HEK293 (cell line): ENCODE measurements at regions not wholly inside any gene's neighbourhood (a gene's known extent, or its start where the extent isn't known, plus 50 kb on each side); places are given as distances from the start of the nearest gene placed in this dataset.

Experiments used
- CTCF ChIA-PET: fragments of 350-600 bp; formaldehyde crosslinking; extraction: SDS; loops from one replicate; lab custom pipeline; 2021; ENCODE audit warnings: antibody characterized with exemption; lab: Yijun Ruan, JAX
- POLR2A ChIA-PET: fragments of 300-600 bp; formaldehyde crosslinking; extraction: SDS; loops from one replicate; lab custom pipeline; 2020; ENCODE audit warnings: antibody characterized with exemption, inconsistent platforms; lab: Yijun Ruan, JAX
- H3K27ac ChIP-seq: fragments of 200-500 bp; sonication (Bioruptor generic); 2 replicates; pipeline ENCODE4 v1.5.1; 2014; ENCODE audit warnings: low read depth, low read length, control low read depth, inconsistent platforms; ENCODE audit errors: extremely low read depth
- H3K36me3 ChIP-seq, 2 experiments: fragments of 200-500 bp in 1 of 2; sonication (Bioruptor generic) in 1 of 2; 1 replicate in 1 of 2; 2 replicates in 1 of 2; pipeline ENCODE4 v1.5.1; 2014 to 2017; ENCODE audit warnings: inconsistent platforms in 2 of 2, low read length in 2 of 2; ENCODE audit not compliant: control insufficient read depth in 2 of 2, insufficient read depth in 1 of 2
- H3K4me1 ChIP-seq: fragments of 200-500 bp; sonication (Bioruptor generic); 2 replicates; pipeline ENCODE4 v1.5.1; 2014; ENCODE audit warnings: mild to moderate bottlenecking, low read length, inconsistent platforms; ENCODE audit not compliant: control insufficient read depth, insufficient read depth
- H3K4me3 ChIP-seq: 2 replicates; pipeline ENCODE4 v1.5.1; 2011; ENCODE audit warnings: low read depth, mild to moderate bottlenecking, control low read depth, low read length, moderate library complexity
- H3K9me3 ChIP-seq: fragments of 200-500 bp; sonication (Bioruptor generic); 2 replicates; pipeline ENCODE4 v1.5.1; 2014; ENCODE audit warnings: low read depth, low read length, inconsistent platforms; ENCODE audit not compliant: control insufficient read depth, insufficient read depth
- FEZF1 ChIP-seq: fragments of 450-650 bp; formaldehyde crosslinking; IDR thresholded peaks from 2 replicates; pipeline ENCODE4 v1.5.1; 2016; ENCODE audit warnings: missing biosample characterization, missing genetic modification characterization
- HOXD13 ChIP-seq: sonication (generic); formaldehyde crosslinking; IDR thresholded peaks from 2 replicates; pipeline ENCODE4 v1.8.0; 2022; ENCODE audit warnings: missing genetic modification reagents, borderline replicate concordance
- SETDB1 ChIP-seq: IDR thresholded peaks from one replicate; pipeline ENCODE4 v1.6.1; 2017; ENCODE audit warnings: mild to moderate bottlenecking, low read length, moderate library complexity, mixed read lengths; ENCODE audit not compliant: insufficient read length
- TCF7L2 ChIP-seq: IDR thresholded peaks from 2 replicates; pipeline ENCODE4 v1.6.1; 2011; ENCODE audit warnings: low read depth, mild to moderate bottlenecking, inconsistent platforms, low read length, moderate library complexity, borderline replicate concordance
- ZBTB48 ChIP-seq: fragments of 450-650 bp; formaldehyde crosslinking; IDR thresholded peaks from 2 replicates; pipeline ENCODE4 v1.5.1; 2016; ENCODE audit warnings: missing biosample characterization, missing genetic modification characterization
- ZBTB7A ChIP-seq: fragments of 450-650 bp; formaldehyde crosslinking; IDR thresholded peaks from 2 replicates; pipeline ENCODE4 v1.5.1; 2016; ENCODE audit warnings: low read depth, missing biosample characterization, missing genetic modification characterization
- ZEB2 ChIP-seq: fragments of 450-650 bp; formaldehyde crosslinking; IDR thresholded peaks from 2 replicates; pipeline ENCODE4 v1.5.1; 2016; ENCODE audit warnings: missing biosample characterization, missing genetic modification characterization
- ZIC2 ChIP-seq: fragments of 450-650 bp; formaldehyde crosslinking; IDR thresholded peaks from 2 replicates; pipeline ENCODE4 v1.5.1; 2016; ENCODE audit warnings: missing biosample characterization, missing genetic modification characterization
- ZNF214 ChIP-seq: fragments of 450-650 bp; formaldehyde crosslinking; IDR thresholded peaks from 2 replicates; pipeline ENCODE4 v1.5.1; 2017; ENCODE audit warnings: missing biosample characterization, mild to moderate bottlenecking, missing genetic modification characterization, borderline replicate concordance
- ZNF239 ChIP-seq: fragments of 450-650 bp; formaldehyde crosslinking; IDR thresholded peaks from 2 replicates; pipeline ENCODE4 v1.5.1; 2016; ENCODE audit warnings: missing biosample characterization, missing genetic modification characterization
- ZNF433 ChIP-seq: fragments of 450-650 bp; formaldehyde crosslinking; IDR thresholded peaks from 2 replicates; pipeline ENCODE4 v1.5.1; 2016; ENCODE audit warnings: missing biosample characterization, missing genetic modification characterization, low read depth
- ZNF48 ChIP-seq: fragments of 450-650 bp; formaldehyde crosslinking; IDR thresholded peaks from 2 replicates; pipeline ENCODE4 v1.5.1; 2016; ENCODE audit warnings: missing biosample characterization, missing genetic modification characterization
- ZNF624 ChIP-seq: fragments of 450-650 bp; formaldehyde crosslinking; IDR thresholded peaks from 2 replicates; pipeline ENCODE4 v1.5.1; 2017; ENCODE audit warnings: missing biosample characterization, missing genetic modification characterization
- ZNF701 ChIP-seq: fragments of 450-650 bp; formaldehyde crosslinking; IDR thresholded peaks from 2 replicates; pipeline ENCODE4 v1.5.1; 2016; ENCODE audit warnings: missing biosample characterization, missing genetic modification characterization
- TF ChIP-seq, protein P1 (sequence below): fragments of 450-650 bp; formaldehyde crosslinking; IDR thresholded peaks from 2 replicates; pipeline ENCODE4 v1.5.1; 2016; ENCODE audit warnings: missing biosample characterization, missing genetic modification characterization, borderline replicate concordance
- TF ChIP-seq, protein P2 (sequence below): fragments of 450-650 bp; formaldehyde crosslinking; IDR thresholded peaks from 2 replicates; pipeline ENCODE4 v1.5.1; 2017; ENCODE audit warnings: missing biosample characterization, missing genetic modification characterization
- TF ChIP-seq, protein P3 (sequence below): fragments of 450-650 bp; formaldehyde crosslinking; IDR thresholded peaks from 2 replicates; pipeline ENCODE4 v1.5.1; 2016; ENCODE audit warnings: missing biosample characterization, missing genetic modification characterization
- TF ChIP-seq, protein P4 (sequence below): fragments of 450-650 bp; formaldehyde crosslinking; IDR thresholded peaks from 2 replicates; pipeline ENCODE4 v1.5.1; 2016; ENCODE audit warnings: missing biosample characterization, missing genetic modification characterization

DNA sequence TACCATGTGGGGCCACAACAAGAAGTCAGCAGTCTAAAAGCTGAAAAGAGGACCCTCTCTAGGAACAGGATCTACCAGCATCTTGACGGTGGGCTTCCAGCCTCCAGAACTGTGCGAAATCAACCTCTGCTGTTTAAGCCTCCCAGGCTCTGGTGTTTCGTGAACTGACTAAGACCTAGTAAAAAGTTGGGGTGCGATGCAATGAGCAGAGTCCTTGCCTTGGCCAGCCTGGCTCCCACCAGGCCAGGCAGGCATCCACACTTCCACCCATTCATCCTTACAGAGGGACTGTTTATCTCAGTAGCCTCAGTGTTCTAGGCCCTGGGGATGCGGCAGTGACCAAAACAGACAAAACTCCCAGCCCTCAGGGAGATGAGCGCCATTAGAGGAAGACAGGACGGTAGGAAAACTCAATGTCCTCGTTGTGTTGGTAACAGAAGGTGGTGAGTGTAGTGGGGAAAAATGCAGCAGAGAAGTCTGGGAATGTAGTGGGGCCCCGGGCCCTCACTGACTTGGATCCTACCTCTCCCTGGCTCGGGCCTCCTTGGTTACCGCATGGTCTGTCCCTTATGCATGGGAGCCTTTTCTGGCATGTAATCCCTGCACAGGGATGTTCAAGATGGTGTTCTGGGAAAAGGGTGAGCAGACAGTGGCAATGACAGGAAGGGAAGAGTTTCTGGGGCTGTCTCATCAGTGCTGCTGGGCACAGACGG, 271.8 kb upstream of the HS6ST1 start:
- Histone ChIP-seq H3K27ac (no peak overlapping the region), H3K4me3 (no peak overlapping the region), H3K9me3 (no peaks in the 10 kb centered on the region), H3K4me1 (no peaks in the 10 kb centered on the region), H3K36me3 (no peaks in the 10 kb centered on the region)
- ChIA-PET CTCF (no interaction called here), POLR2A (no interaction called here)
- TF ChIP-seq ZNF701 (tag by site-specific recombination) = no peak
- TF ChIP-seq FEZF1 = no peak
- TF ChIP-seq, protein P1, sequence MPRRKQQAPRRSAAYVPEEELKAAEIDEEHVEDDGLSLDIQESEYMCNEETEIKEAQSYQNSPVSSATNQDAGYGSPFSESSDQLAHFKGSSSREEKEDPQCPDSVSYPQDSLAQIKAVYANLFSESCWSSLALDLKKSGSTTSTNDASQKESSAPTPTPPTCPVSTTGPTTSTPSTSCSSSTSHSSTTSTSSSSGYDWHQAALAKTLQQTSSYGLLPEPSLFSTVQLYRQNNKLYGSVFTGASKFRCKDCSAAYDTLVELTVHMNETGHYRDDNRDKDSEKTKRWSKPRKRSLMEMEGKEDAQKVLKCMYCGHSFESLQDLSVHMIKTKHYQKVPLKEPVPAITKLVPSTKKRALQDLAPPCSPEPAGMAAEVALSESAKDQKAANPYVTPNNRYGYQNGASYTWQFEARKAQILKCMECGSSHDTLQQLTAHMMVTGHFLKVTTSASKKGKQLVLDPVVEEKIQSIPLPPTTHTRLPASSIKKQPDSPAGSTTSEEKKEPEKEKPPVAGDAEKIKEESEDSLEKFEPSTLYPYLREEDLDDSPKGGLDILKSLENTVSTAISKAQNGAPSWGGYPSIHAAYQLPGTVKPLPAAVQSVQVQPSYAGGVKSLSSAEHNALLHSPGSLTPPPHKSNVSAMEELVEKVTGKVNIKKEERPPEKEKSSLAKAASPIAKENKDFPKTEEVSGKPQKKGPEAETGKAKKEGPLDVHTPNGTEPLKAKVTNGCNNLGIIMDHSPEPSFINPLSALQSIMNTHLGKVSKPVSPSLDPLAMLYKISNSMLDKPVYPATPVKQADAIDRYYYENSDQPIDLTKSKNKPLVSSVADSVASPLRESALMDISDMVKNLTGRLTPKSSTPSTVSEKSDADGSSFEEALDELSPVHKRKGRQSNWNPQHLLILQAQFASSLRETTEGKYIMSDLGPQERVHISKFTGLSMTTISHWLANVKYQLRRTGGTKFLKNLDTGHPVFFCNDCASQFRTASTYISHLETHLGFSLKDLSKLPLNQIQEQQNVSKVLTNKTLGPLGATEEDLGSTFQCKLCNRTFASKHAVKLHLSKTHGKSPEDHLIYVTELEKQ (tag by site-specific recombination) = no peak
- TF ChIP-seq ZNF433 (tag by site-specific recombination) = no peak
- TF ChIP-seq, protein P2, sequence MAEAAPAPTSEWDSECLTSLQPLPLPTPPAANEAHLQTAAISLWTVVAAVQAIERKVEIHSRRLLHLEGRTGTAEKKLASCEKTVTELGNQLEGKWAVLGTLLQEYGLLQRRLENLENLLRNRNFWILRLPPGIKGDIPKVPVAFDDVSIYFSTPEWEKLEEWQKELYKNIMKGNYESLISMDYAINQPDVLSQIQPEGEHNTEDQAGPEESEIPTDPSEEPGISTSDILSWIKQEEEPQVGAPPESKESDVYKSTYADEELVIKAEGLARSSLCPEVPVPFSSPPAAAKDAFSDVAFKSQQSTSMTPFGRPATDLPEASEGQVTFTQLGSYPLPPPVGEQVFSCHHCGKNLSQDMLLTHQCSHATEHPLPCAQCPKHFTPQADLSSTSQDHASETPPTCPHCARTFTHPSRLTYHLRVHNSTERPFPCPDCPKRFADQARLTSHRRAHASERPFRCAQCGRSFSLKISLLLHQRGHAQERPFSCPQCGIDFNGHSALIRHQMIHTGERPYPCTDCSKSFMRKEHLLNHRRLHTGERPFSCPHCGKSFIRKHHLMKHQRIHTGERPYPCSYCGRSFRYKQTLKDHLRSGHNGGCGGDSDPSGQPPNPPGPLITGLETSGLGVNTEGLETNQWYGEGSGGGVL = no peak
- no peak for TF ChIP-seq SETDB1

DNA sequence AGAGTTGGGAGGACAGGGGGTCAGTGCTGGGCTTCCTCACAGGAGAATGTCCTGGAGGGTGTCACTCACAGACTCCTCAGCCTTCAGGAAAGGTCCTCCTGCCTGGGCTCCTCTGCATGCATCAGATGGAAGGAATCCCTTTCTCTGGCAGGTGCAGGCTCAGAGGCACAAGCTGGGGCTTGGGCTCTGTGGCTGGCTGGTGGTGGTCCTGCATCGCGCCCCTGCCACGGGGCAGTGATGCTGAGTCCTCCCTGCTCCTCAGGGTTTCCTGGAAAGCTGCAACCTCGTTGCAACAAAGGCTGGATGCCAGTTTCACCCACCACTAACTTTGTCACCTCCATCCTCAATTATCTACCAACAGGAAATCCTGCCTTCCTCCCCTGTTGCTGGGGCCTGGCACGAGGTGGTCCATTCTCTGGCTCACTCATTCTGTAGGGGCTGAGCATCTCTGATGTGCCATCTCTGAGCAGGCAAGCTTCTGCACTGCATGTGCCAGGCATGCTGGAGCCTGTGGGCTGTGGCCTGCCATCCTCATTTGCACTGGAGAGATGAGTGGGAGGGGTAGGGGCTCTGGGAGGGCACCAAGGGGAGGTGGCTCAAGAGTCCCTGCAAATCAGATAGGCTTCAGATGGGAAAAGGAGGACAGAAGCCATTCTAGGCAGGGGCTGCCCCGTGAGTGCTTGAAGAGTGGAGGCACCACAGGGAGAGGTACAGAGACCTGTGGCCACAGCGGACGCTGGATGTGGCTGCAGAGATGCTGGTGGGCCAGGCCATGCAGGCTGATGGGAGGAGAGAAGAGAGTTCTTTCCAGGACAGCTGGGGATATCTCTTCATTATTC, 272.6 kb upstream of the HS6ST1 start:
- CTCF ChIA-PET = no interaction called here
- H3K36me3 ChIP-seq = no peaks in the 10 kb centered on the region

DNA sequence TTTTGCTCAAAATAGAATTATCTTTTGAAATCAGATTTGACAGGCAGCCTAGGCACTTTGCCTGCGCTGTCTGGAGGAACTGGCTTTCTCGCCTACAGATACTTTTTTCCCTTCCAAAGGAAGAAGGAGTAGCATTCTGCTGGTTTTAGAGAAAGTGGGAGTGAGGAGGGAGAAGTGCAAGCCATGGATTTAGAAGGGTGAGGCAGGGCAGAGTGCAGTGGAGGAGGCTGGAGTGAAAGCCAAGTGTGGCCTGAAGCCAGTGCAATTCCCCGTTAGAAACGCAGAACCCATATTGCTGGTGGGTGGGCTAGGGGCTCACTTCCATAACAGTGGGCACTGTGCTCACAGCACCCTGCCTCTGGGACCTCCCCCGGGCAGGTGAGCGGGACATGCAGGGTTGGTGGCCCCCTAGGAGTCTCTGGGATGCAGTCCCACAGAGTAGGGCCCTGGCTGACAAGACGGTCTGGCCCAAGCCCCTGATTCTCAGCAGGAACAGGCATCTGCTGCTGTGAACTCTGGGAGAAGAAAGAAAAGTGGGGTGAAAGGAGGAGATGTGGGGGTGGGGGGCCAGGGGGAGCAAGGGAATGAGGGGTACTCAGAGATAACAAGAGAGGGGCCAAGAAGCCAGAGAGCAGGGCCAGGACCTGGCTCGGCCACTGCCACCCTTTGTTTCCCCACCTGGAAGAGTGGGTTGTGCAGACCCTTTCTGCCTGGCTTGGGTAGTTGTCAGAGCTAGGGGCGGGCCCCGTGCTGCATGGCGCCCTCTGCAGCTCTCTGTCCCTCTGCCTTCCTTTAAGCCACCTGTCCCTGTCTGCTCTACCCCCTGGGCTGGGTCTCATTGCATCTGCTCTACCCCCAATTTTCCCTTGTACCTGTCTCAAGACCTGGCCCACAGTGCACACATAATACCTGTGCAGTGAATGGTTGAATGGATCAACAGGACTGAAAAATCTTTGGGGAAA, 273.5 kb upstream of the HS6ST1 start:
- ChIA-PET POLR2A (no interaction called here), CTCF (interaction anchor here (0.6 to 0.9 kb wide), 3 partner anchors 48 to 413 kb away, joined by 3 read pairs; no protein-coding TSS in a partner anchor)
- Histone ChIP-seq H3K4me1 (no peaks in the 10 kb centered on the region), H3K4me3 (no peak overlapping the region), H3K9me3 (no peaks in the 10 kb centered on the region), H3K27ac (no peak overlapping the region), H3K36me3 (no peaks in the 10 kb centered on the region)
- TF ChIP-seq ZBTB7A (no peak), ZNF624 (no peak), ZEB2 (tag by site-specific recombination) (no peak), TCF7L2 (no peak), HOXD13 (CRISPR knock-in tag) (no peak), ZNF239 (no peak)
- TF ChIP-seq, protein P3, sequence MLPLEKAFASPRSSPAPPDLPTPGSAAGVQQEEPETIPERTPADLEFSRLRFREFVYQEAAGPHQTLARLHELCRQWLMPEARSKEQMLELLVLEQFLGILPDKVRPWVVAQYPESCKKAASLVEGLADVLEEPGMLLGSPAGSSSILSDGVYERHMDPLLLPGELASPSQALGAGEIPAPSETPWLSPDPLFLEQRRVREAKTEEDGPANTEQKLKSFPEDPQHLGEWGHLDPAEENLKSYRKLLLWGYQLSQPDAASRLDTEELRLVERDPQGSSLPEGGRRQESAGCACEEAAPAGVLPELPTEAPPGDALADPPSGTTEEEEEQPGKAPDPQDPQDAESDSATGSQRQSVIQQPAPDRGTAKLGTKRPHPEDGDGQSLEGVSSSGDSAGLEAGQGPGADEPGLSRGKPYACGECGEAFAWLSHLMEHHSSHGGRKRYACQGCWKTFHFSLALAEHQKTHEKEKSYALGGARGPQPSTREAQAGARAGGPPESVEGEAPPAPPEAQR = no peak
- TF ChIP-seq, protein P4, sequence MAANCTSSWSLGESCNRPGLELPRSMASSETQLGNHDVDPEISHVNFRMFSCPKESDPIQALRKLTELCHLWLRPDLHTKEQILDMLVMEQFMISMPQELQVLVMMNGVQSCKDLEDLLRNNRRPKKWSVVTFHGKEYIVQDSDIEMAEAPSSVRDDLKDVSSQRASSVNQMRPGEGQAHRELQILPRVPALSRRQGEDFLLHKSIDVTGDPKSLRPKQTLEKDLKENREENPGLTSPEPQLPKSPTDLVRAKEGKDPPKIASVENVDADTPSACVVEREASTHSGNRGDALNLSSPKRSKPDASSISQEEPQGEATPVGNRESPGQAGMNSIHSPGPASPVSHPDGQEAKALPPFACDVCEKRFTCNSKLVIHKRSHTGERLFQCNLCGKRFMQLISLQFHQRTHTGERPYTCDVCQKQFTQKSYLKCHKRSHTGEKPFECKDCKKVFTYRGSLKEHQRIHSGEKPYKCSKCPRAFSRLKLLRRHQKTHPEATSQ (tag by site-specific recombination) = no peak

More for the DNA sequence above, 272.6 kb upstream of the HS6ST1 start:
- Histone ChIP-seq H3K27ac (no peak overlapping the region), H3K9me3 (no peaks in the 10 kb centered on the region), H3K4me1 (no peaks in the 10 kb centered on the region), H3K4me3 (no peak overlapping the region)
- TF ChIP-seq ZBTB48 (no peak), ZIC2 (tag by site-specific recombination) (no peak), ZNF48 (tag by site-specific recombination) (no peak), ZNF214 (no peak)
- POLR2A ChIA-PET = no interaction called here
